Endothelial cell of umbilical vein (primary cell): ENCODE measurements at regions not wholly inside any gene's neighbourhood (a gene's known extent, or its start where the extent isn't known, plus 50 kb on each side); places are given as distances from the start of the nearest gene placed in this dataset.

Experiments used
- BruUV-seq: library from RNA; stranded (reverse); fragments of 400-500 nt; replicated peaks from 2 replicates; lab custom pipeline; 2021; lab: Mats Ljungman, UMichigan
- CTCF ChIA-PET: fragments of 300-600, 350-600 bp; sonication (Branson Sonifier 250); formaldehyde crosslinking; loops from one replicate; lab custom pipeline; 2021; ENCODE audit warnings: antibody characterized with exemption, inconsistent platforms; lab: Charles Lee
- POLR2A ChIA-PET: fragments of 300-600, 350-600 bp; sonication (Branson Sonifier 250); formaldehyde crosslinking; loops from one replicate; lab custom pipeline; 2021; ENCODE audit warnings: antibody characterized with exemption, inconsistent platforms; lab: Charles Lee
- DNase-seq: peaks from one replicate; pipeline ENCODE4 v3.0.0-alpha.2; 2011; ENCODE audit warnings: low read depth, low spot score
- FAIRE-seq: peaks from 2 replicates; lab custom pipeline; 2011; peaks lifted over from hg19 to GRCh38; lab: Jason Lieb, UNC
- H2AFZ ChIP-seq: 2 replicates; pipeline ENCODE4 v1.6.0; 2012; ENCODE audit warnings: low read depth, low read length, control low read depth, inconsistent platforms
- H3K27ac ChIP-seq: 2 replicates; pipeline ENCODE4 v1.5.1; 2011; ENCODE audit warnings: low read depth, mild to moderate bottlenecking, control low read depth, low read length, moderate library complexity; ENCODE audit not compliant: insufficient read depth
- H3K27me3 ChIP-seq, 2 experiments: 2 replicates each; pipeline versions ENCODE4 v1.6.0 to v1.6.1; 2011; ENCODE audit warnings: low read length in 2 of 2, mixed read lengths in 1 of 2; ENCODE audit not compliant: control insufficient read depth in 2 of 2, insufficient read depth in 2 of 2
- H3K36me3 ChIP-seq, 2 experiments: 2 replicates in 1 of 2; 3 replicates in 1 of 2; pipeline ENCODE4 v1.5.1; 2011; ENCODE audit warnings: low read length in 2 of 2, mild to moderate bottlenecking in 1 of 2, moderate library complexity in 1 of 2; ENCODE audit not compliant: control insufficient read depth in 2 of 2, insufficient read depth in 2 of 2; ENCODE audit errors: extremely low read depth in 1 of 2
- H3K4me1 ChIP-seq: 3 replicates; pipeline ENCODE4 v1.5.1; 2011; ENCODE audit warnings: mild to moderate bottlenecking, low read length; ENCODE audit not compliant: control insufficient read depth, insufficient read depth; ENCODE audit errors: extremely low read depth
- H3K4me2 ChIP-seq: 2 replicates; pipeline ENCODE4 v1.6.1; 2011; ENCODE audit warnings: low read length, control low read depth, mixed read lengths; ENCODE audit not compliant: insufficient read depth
- H3K4me3 ChIP-seq, 3 experiments: fragments of 200-600 bp in 1 of 3; sonication (generic), shearing (Covaris generic) in 1 of 3; replicated peaks in 1 of 3; 2 replicates each; pipeline ENCODE4 v1.5.1; 2011 to 2016; ENCODE audit warnings: control low read depth in 3 of 3, low read length in 3 of 3, mild to moderate bottlenecking in 2 of 3, inconsistent platforms in 1 of 3, low read depth in 1 of 3, moderate library complexity in 1 of 3; ENCODE audit not compliant: insufficient read depth in 1 of 3
- H3K79me2 ChIP-seq: 2 replicates; pipeline ENCODE4 v1.6.0; 2012; ENCODE audit warnings: low read length, inconsistent platforms; ENCODE audit not compliant: control insufficient read depth, insufficient read depth
- H3K9ac ChIP-seq: replicated peaks from 2 replicates; pipeline ENCODE3; 2011; ENCODE audit warnings: low read length, control low read depth; ENCODE audit not compliant: insufficient read depth; ENCODE audit errors: extremely low read depth
- H3K9me1 ChIP-seq: replicated peaks from 3 replicates; pipeline ENCODE4 v1.6.0; 2011; ENCODE audit warnings: mild to moderate bottlenecking, low read length; ENCODE audit not compliant: control insufficient read depth, insufficient read depth; ENCODE audit errors: extremely low read depth
- H3K9me3 ChIP-seq: replicated peaks from 2 replicates; pipeline ENCODE4 v1.5.1; 2012; ENCODE audit warnings: low read length, inconsistent platforms; ENCODE audit not compliant: control insufficient read depth, insufficient read depth
- H4K20me1 ChIP-seq: replicated peaks from 2 replicates; pipeline ENCODE3; 2011; ENCODE audit warnings: mild to moderate bottlenecking, low read length; ENCODE audit not compliant: control insufficient read depth, insufficient read depth; ENCODE audit errors: extremely low read depth
- CTCF ChIP-seq, 2 donors: IDR thresholded peaks; 1 replicate in 1 of 2; 2 replicates in 1 of 2; pipeline ENCODE4 v1.5.1; 2011; ENCODE audit warnings: low read length in 2 of 2, mild to moderate bottlenecking in 2 of 2, moderate library complexity in 2 of 2, control low read depth in 1 of 2, inconsistent platforms in 1 of 2, low read depth in 1 of 2; ENCODE audit not compliant: insufficient read depth in 1 of 2; ENCODE audit errors: extremely low read depth in 1 of 2
- FOS ChIP-seq: IDR thresholded peaks from 2 replicates; pipeline ENCODE4 v1.6.1; 2011; ENCODE audit warnings: mild to moderate bottlenecking, low read length, moderate library complexity, borderline replicate concordance; ENCODE audit not compliant: insufficient read depth
- GATA2 ChIP-seq: IDR thresholded peaks from 2 replicates; pipeline ENCODE4 v1.7.0; 2011; ENCODE audit warnings: low read depth, mild to moderate bottlenecking, moderate library complexity, mixed read lengths, low read length; ENCODE audit not compliant: insufficient read length, insufficient read depth
- MAX ChIP-seq: IDR thresholded peaks from 2 replicates; pipeline ENCODE4 v1.6.1; 2011; ENCODE audit not compliant: insufficient read depth, insufficient read length
- POLR2AphosphoS5 ChIP-seq: IDR thresholded peaks from 2 replicates; pipeline ENCODE4 v1.6.1; 2012; ENCODE audit warnings: low read depth, mild to moderate bottlenecking, control low read depth, low read length, moderate library complexity; ENCODE audit not compliant: insufficient read depth
- dilution Hi-C: fragments of 300-500 bp; cut with MboI; formaldehyde crosslinking; loops from one replicate; pipeline ENCODE4 v1.15.0; 2019; ENCODE audit warnings: low sequenced_read_pairs; ENCODE audit not compliant: extremely low pct_ligation_motif_present
- intact Hi-C: fragments of 100-400 bp; cut with micrococcal nuclease; formaldehyde crosslinking; loops from one replicate; pipeline ENCODE4 v1.10.0; 2022

GRCh38 chr5:56410696-56411095, 177.6 kb upstream of the ANKRD55 start:
- Histone ChIP-seq H2AFZ (no peak overlapping the region), H4K20me1 (peaks cover 2% of the 10 kb centered on the region), H3K4me3 (no peak overlapping the region), H3K4me2 (no peak overlapping the region), H3K9me3 (no peaks in the 10 kb centered on the region), H3K4me1 (no peaks in the 10 kb centered on the region), H3K27me3 (no peaks in the 10 kb centered on the region), H3K36me3 (no peaks in the 10 kb centered on the region), H3K27ac (no peak overlapping the region), H3K79me2 (no peaks in the 10 kb centered on the region), H3K9me1 (no peaks in the 10 kb centered on the region), H3K9ac (no peak overlapping the region)
- TF ChIP-seq MAX (no peak), POLR2AphosphoS5 (no peak), CTCF (IDR thresholded peaks at IDR 0.05; ENCODE audit: extremely low read depth in 1 of 2, insufficient read depth in 1 of 2, low read depth in 1 of 2, low read length in 2 of 2) (no peak), FOS (no peak), GATA2 (no peak)
- dilution Hi-C loops (no loop called here), intact Hi-C loops (no loop called here)
- BruUV-seq: no TSS peak
- FAIRE-seq (no peak), DNase-seq (no peak)
- ChIA-PET POLR2A (no interaction called here), CTCF (no interaction called here)
